ENCODE measurements at regions not wholly inside any gene's neighbourhood (a gene's known extent, or its start where the extent isn't known, plus 50 kb on each side); places are given as distances from the start of the nearest gene placed in this dataset.

DNA sequence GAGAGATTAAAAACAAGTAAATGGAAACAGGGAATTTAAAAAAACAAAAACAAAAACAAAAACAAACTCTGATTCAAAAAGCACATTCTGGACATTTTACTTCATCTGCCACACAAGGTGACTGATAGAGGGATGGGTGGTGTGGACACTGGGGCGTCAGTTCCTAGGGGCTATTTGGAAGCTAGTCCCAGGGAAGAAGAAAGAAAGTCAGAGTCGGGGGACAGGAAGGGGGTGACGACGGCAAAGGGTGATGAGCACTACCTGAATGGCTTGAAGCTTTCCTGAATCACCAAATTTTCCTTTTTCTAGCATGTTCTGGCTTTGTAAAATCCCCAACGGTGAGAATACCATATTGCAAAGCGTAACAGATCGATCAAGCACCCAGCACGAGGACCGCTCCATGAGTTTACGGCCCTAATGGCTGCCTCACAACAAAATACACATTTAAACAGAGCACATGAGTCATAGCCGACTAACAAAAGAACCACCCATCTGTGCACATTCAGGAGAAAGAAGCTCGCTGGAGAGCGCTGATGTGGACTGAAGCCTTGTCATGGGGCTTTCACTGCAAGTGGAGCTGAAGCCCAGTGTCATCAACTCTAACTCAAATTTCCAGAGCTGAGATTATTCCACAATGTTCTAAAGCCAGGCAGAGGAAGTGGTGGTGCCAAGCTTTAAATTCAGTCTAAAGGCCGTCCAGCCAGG is 178.9 kb downstream of the LNPK start:
- POLR2A ChIA-PET: no interaction called here
- Mint-ChIP-seq H3K4me1 (ENCODE audit: low read depth, unreplicated experiment) (no peaks in the 10 kb centered on the region), H3K9me3 (ENCODE audit: unreplicated experiment) (no peaks in the 10 kb centered on the region), H3K36me3 (ENCODE audit: insufficient read depth, unreplicated experiment) (no peaks in the 10 kb centered on the region), H3K27ac (ENCODE audit: unreplicated experiment) (no peak overlapping the region), H3K27me3 (ENCODE audit: insufficient read depth, unreplicated experiment) (peaks cover 28% of the 10 kb centered on the region), H3K4me3 (ENCODE audit: unreplicated experiment) (no peak overlapping the region)
- H3K27me3 ChIP-seq (replicated peaks; ENCODE audit: control insufficient read depth, insufficient read depth, low read length): no peaks in the 10 kb centered on the region; the same call in 1 of the 2 replicates
- CTCF ChIA-PET: no interaction called here
- no peaks in the 10 kb centered on the region for H3K9me3 ChIP-seq
- BruUV-seq (replicated peaks): no TSS peak
- no peak for DNase-seq
- H3K4me3 ChIP-seq (ENCODE audit: low read depth, low read length): no peak overlapping the region
- no peaks in the 10 kb centered on the region for H3K4me1 ChIP-seq
- TF ChIP-seq, protein P1, sequence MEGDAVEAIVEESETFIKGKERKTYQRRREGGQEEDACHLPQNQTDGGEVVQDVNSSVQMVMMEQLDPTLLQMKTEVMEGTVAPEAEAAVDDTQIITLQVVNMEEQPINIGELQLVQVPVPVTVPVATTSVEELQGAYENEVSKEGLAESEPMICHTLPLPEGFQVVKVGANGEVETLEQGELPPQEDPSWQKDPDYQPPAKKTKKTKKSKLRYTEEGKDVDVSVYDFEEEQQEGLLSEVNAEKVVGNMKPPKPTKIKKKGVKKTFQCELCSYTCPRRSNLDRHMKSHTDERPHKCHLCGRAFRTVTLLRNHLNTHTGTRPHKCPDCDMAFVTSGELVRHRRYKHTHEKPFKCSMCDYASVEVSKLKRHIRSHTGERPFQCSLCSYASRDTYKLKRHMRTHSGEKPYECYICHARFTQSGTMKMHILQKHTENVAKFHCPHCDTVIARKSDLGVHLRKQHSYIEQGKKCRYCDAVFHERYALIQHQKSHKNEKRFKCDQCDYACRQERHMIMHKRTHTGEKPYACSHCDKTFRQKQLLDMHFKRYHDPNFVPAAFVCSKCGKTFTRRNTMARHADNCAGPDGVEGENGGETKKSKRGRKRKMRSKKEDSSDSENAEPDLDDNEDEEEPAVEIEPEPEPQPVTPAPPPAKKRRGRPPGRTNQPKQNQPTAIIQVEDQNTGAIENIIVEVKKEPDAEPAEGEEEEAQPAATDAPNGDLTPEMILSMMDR (IDR thresholded peaks at IDR 0.05; ENCODE audit: insufficient read depth in 1 of 2, low read depth in 1 of 2, low read length in 1 of 2, severe bottlenecking in 1 of 2, unreplicated experiment in 1 of 2): no peak
- H3K36me3 ChIP-seq (ENCODE audit: control insufficient read depth, insufficient read depth, low read length): no peaks in the 10 kb centered on the region
- intact Hi-C loops (cut with micrococcal nuclease; ENCODE audit: unreplicated experiment): no loop called here

DNA sequence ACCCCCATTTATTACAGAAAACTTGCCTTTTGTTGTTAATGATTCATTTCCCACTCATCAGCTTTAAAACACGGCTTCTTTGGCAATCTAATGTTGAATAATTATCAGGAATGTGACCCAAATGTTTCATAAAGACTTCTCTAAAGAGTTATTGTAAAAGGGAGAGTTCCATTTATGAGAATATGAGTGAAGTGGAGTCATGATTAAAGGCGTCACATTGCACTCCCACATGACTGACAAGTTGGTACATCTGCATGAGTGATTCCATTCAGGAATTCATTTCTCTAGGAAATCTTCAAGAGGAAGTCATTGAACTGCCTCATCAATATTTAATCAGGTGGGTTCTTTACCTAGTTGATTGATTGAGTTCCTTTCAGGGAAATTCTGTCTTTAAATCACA is 184.8 kb downstream of the LNPK start:
- no TSS peak for BruUV-seq (replicated peaks)
- TF ChIP-seq, protein P1 (IDR thresholded peaks at IDR 0.05; ENCODE audit: insufficient read depth in 1 of 2, low read depth in 1 of 2, low read length in 1 of 2, severe bottlenecking in 1 of 2, unreplicated experiment in 1 of 2): no peak
- no peaks in the 10 kb centered on the region; the same call in 1 of the 2 replicates for H3K27me3 ChIP-seq (replicated peaks; ENCODE audit: control insufficient read depth, insufficient read depth, low read length)
- intact Hi-C loops (cut with micrococcal nuclease; ENCODE audit: unreplicated experiment): no loop called here
- POLR2A ChIA-PET: no interaction called here
- no peaks in the 10 kb centered on the region for H3K9me3 Mint-ChIP-seq (ENCODE audit: unreplicated experiment)
- H3K27ac Mint-ChIP-seq (ENCODE audit: unreplicated experiment): no peak overlapping the region
- peaks cover 24% of the 10 kb centered on the region for H3K27me3 Mint-ChIP-seq (ENCODE audit: insufficient read depth, unreplicated experiment)
- no peaks in the 10 kb centered on the region for H3K4me1 ChIP-seq
- CTCF ChIA-PET: no interaction called here
- no peak for DNase-seq
- H3K4me3 Mint-ChIP-seq (ENCODE audit: unreplicated experiment): no peak overlapping the region
- H3K36me3 Mint-ChIP-seq (ENCODE audit: insufficient read depth, unreplicated experiment): no peaks in the 10 kb centered on the region
- H3K4me3 ChIP-seq (ENCODE audit: low read depth, low read length): no peak overlapping the region
- no peaks in the 10 kb centered on the region for H3K36me3 ChIP-seq (ENCODE audit: control insufficient read depth, insufficient read depth, low read length)
- H3K4me1 Mint-ChIP-seq (ENCODE audit: low read depth, unreplicated experiment): no peaks in the 10 kb centered on the region
- peaks cover 3% of the 10 kb centered on the region; the same call in 1 of the 2 replicates for H3K9me3 ChIP-seq

DNA sequence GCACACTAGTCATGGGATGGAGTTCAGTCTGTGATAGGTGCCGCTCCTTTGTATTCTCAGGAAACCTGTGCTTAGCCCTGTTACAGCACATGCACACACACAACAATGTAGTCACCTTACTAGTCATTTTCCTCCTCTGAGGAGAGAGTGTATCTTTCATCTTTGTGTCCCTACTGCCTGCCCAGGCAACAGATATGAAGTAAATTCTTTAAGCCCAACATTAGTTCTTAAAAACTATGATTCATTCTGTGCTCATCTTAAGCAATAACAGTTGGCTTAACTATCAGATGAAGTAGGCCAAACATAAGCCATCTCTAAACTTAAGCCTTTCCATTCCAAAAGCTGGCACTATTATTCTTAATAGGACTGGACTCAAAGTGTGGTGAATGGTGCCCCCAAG is 186.5 kb downstream of the LNPK start:
- Mint-ChIP-seq H3K36me3 (ENCODE audit: insufficient read depth, unreplicated experiment) (no peaks in the 10 kb centered on the region), H3K27ac (ENCODE audit: unreplicated experiment) (no peak overlapping the region), H3K4me3 (ENCODE audit: unreplicated experiment) (no peak overlapping the region), H3K9me3 (ENCODE audit: unreplicated experiment) (no peaks in the 10 kb centered on the region), H3K27me3 (ENCODE audit: insufficient read depth, unreplicated experiment) (peaks cover 13% of the 10 kb centered on the region), H3K4me1 (ENCODE audit: low read depth, unreplicated experiment) (no peaks in the 10 kb centered on the region)
- BruUV-seq (replicated peaks): no TSS peak
- Histone ChIP-seq H3K9me3 (peaks cover 3% of the 10 kb centered on the region; the same call in 1 of the 2 replicates), H3K36me3 (ENCODE audit: control insufficient read depth, insufficient read depth, low read length) (no peaks in the 10 kb centered on the region), H3K4me1 (no peaks in the 10 kb centered on the region), H3K4me3 (ENCODE audit: low read depth, low read length) (no peak overlapping the region), H3K27me3 (replicated peaks; ENCODE audit: control insufficient read depth, insufficient read depth, low read length) (no peaks in the 10 kb centered on the region)
- intact Hi-C loops (cut with micrococcal nuclease; ENCODE audit: unreplicated experiment): no loop called here
- TF ChIP-seq, protein P1 (IDR thresholded peaks at IDR 0.05; ENCODE audit: insufficient read depth in 1 of 2, low read depth in 1 of 2, low read length in 1 of 2, severe bottlenecking in 1 of 2, unreplicated experiment in 1 of 2): no peak
- CTCF ChIA-PET: no interaction called here
- DNase-seq: no peak
- POLR2A ChIA-PET: no interaction called here

All from Caco-2 (cell line).